ENCODE measurements at regions not wholly inside any gene's neighbourhood (a gene's known extent, or its start where the extent isn't known, plus 50 kb on each side); places are given as distances from the start of the nearest gene placed in this dataset.
"Not testable (repeated sequence)": the region's sequence is repeated elsewhere in the genome, so short reads cannot be mapped to it uniquely, and the experiment has no call there.

DNA sequence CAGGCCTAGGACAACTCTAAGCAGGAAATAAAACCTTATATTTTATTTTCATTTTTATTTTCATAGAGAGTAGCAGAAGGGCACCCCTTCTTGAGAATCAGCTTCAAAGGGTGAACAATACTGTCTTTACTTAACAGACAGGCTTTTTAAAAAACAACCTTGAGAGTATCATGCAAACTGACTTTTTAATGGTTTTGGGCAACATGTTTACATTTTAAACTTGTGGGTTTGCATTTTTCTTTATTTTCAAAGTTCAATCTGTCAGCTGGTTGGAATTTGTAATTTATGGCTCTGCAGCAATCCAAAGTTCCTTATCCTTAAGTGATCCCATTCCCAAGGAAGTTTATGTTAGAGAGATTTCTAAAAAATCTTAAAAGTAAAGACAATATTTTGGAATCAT is 392.3 kb upstream of the ADAMTS5 start:
- no peak for DNase-seq (ENCODE audit: low read depth in 4 of 4, low spot score in 3 of 4)

DNA sequence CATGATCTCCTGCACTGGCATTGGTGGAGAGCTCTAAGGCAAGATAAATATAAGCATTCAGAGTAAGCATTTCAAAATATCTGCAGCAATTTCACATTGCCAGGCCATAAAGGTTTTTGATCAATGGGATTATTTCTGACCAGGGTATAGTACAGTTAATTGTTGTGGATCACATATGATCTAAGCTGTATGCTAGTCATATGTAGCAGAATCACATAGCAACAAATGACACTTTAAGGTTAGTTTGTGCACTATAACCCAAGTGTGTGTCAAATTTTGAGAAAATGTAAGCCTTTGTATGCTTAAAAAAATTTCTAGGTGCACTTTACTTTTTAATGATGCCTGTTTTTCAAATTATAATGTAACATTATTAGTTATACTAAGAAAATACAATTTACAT is 386.0 kb upstream of the ADAMTS5 start:
- DNase-seq (ENCODE audit: low read depth in 4 of 4, low spot score in 3 of 4), result no peak

DNA sequence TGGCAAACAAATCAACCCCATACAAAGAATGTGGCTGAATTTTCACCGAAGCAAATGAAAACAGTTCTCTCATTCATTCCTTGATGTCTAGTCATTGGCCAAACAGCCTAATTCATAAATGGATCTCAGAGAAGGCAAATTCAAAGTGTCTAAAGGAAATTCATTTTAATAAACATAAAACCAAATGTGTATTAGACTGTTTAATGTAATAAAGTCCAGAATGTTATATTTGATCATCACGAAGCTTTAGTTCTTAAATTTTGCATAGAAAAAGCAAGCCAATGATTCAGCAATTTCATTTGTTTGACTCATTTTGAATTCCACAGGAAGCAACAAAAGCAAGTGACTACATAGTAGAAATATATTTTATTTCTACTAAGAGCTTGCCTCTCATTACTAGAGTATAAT is 379.2 kb upstream of the ADAMTS5 start:
- no peak for DNase-seq (ENCODE audit: low read depth in 4 of 4, low spot score in 3 of 4)

DNA sequence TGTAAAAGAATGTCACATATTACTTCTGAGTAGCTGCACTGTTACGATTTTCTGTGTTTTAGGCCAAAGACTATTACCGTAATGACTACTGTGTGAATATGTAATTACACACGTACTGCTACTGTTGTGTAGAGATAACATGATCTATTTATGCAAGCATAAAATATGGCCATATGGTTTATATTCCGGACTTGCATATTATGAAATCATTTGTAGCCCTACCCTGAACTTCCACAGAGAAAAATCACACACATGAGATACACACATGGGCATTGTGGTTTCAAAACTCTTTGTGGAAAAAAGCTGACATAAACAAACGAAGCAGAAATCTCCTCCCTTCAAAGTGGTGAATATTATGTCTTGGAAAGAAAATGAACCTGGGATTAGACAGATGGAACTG is 373.0 kb upstream of the ADAMTS5 start:
- no peak for DNase-seq (ENCODE audit: low read depth in 4 of 4, low spot score in 3 of 4)

DNA sequence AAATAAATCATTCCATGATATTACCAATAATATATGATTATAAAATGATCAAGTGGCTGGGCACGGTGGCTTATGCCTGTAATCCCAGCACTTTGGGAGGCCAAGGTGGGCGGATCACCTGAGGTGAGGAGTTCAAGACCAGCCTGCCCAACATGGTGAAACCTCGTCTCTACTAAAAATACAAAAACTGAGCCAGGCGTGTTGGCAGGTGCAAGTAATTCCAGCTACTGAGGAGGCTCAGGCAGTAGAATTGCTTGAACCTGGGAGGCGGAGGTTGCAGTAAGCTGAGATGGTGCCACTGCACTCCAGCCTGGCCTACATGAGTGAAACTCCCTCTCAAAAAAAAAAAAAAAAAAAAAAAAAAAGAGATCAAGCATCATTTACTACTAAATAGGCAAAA is 371.1 kb upstream of the ADAMTS5 start:
- DNase-seq (ENCODE audit: low read depth in 4 of 4, low spot score in 3 of 4), result not testable (repeated sequence)

DNA sequence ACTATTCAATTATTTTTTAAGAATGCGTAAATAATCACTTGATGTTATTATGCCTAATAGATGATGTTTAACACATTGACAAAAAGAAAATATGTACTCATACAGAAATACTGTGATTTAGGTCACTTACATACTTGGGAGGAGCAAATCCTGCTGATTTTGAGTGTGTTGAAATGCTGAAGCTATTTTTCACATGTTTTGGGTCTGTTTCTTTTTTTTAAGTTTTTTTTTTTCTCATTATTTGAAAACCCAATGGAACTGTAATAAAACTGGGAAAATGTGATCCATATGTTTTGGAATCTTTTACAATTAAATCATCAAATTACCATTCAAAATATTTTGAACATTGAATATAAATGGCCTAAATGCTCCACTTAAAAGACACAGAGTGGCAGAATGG is 366.2 kb upstream of the ADAMTS5 start:
- no peak for DNase-seq (ENCODE audit: low read depth in 4 of 4, low spot score in 3 of 4)

DNA sequence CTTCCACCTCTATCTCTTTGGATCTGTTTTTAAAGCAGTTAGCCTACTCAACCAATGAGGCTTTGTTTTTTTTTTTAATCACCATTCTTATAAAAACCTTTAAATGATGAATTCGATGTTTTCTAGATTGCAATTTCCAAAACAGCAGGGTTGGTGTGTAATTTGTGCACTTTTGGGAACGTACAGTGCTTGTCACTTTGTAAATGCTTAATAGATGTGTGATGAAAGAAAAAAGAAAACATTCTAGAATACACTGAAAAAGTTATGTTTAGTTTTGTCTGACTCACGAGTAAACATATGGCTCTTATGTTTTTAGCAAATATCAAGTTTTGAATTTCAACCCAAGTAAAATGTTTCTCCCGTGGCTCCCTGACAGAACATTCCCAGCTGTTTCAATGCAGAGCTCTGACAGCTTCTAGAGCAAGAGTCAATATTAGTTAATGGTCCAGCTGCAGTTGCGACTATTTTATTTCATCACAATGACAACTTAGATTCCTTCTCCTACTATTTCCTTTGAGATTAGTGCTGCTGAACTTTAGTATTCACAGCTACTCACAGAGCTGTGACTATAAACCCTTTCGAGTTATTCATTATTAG is 362.5 kb upstream of the ADAMTS5 start:
- DNase-seq (ENCODE audit: low read depth in 4 of 4, low spot score in 3 of 4), result peak in 3 of 4 donors; percentile 47 to 57 (median 47)

DNA sequence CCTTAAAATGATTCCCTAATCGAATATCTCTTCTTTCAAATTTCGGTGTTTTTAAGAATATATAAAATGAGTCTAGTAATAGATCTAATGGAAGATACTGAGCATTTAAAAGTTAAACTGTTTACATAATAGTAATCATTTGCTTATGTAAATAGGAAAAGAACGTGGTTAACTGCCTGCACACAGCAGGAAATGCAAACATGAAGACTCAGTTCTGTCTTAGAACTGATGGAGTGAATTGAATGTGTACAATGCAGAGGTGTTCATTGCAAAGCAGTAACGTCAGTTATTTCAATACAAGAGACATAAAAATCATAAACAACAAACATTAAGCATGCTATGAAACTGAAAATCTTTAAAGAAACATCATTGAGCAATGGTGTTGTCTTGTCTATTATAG is 359.4 kb upstream of the ADAMTS5 start:
- DNase-seq (ENCODE audit: low read depth in 4 of 4, low spot score in 3 of 4), result no peak

DNA sequence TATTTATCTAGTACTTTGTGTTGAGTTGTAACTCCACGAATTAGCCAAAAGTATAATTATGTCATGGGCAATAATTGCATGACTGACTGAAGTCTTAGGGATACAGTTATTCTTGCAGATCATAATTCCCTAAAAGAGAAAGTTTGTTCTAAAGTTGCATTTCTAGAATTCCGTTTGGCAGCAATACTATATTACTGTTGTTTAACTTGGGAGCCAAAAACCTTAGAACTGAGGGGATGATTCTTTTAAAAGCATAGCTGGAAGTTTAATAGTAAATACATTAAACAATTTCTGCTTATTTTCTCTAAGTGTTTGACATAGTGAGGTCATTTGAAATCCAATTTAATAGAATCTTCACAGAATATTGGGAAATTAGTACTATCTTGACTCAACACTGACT is 356.4 kb upstream of the ADAMTS5 start:
- no peak for DNase-seq (ENCODE audit: low read depth in 4 of 4, low spot score in 3 of 4)

DNA sequence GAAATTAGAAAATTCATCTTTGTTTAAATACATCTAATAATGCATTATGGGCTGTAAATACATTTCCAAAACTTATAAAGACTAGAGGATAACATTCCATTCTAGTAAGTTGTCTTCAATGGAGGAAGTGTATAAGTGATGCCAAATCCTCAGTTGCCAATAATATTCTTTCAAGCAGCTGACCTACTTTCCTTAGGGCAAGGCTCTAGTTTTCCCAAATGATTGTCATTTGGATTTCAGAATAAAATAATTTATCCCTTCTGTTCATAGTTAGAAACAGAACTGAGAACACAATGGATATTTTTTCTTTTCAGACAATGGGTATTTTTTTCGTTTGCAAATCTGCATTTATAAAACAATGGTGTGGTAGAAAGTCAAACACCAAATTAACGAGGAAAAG is 354.9 kb upstream of the ADAMTS5 start:
- DNase-seq (ENCODE audit: low read depth in 4 of 4, low spot score in 3 of 4), result no peak

DNA sequence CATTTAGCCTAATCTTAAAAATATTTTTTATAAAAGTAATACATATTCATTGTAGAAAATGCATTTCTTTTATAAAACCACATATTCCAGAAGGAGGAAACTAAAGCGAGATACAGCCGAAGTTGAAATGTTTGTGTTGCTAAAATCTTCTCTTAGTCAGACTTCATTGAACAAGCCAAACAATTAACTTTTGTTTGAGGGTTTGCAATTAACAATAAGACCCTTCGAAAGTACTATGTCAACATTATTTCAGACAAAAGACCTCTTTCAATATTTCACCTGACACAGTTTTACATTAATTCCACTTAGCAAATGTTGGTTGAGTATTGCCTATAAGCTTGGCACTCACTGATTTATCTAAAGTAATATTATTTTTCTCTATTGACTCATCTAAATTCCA is 354.0 kb upstream of the ADAMTS5 start:
- no peak for DNase-seq (ENCODE audit: low read depth in 4 of 4, low spot score in 3 of 4)

DNA sequence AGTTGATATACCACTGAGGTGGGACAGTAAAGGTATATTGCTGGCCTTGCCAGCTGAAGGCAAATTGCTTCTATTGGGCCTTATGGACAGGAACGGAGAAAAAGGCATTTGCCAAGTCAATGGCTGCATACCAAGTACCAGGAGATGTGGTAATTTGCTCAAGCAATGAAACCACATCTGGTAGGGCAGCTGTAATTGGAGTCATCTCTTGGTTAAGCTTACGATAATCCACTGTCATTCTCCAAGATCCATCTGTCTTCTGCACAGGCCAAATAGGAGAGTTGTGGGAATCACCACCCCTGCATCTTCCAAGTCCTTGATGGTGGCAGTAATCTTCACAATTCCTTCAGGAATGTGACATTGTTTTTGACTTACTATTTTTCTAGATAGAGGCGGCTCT is 350.7 kb upstream of the ADAMTS5 start:
- not testable (repeated sequence) for DNase-seq (ENCODE audit: low read depth in 4 of 4, low spot score in 3 of 4)

DNA sequence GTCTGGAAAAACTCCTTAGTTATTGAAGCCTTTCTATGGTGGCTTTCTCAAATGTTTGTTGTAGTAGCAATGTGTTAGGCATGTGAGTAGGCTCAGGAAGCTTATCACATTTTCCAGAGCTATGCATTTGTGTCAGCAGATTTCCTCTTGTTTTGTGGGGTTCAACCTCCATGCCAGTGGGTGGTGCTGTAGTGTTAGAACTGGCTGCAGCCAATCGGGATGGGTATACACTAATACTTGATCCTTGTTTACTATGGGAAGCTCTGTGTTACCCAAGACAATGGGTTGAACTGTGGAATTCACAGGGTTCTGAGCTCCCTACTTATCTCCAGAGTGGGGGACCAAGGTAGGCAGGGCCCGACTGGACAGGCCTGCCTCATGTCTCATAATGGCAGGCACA is 348.5 kb upstream of the ADAMTS5 start:
- DNase-seq (ENCODE audit: low read depth in 4 of 4, low spot score in 3 of 4), result no peak

DNA sequence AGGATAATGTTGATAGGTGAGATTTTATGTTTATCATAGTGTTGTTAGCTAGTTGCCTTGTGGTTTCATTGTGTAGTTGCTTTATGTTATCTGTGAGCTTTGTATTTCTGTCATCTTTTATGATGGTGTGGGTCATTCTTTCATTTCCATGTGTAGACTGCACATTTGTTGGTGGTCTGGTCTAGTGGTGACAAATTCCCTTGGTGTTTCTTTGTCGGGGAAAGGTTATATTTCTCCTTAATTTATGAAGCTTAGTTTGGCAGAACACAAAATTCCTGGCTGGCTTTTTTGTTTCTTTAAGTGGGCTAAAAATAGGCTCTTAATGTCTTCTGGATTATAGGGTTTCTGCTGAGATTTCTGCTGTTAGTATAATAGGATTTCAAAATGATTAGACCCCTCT is 347.2 kb upstream of the ADAMTS5 start:
- no peak for DNase-seq (ENCODE audit: low read depth in 4 of 4, low spot score in 3 of 4)

DNA sequence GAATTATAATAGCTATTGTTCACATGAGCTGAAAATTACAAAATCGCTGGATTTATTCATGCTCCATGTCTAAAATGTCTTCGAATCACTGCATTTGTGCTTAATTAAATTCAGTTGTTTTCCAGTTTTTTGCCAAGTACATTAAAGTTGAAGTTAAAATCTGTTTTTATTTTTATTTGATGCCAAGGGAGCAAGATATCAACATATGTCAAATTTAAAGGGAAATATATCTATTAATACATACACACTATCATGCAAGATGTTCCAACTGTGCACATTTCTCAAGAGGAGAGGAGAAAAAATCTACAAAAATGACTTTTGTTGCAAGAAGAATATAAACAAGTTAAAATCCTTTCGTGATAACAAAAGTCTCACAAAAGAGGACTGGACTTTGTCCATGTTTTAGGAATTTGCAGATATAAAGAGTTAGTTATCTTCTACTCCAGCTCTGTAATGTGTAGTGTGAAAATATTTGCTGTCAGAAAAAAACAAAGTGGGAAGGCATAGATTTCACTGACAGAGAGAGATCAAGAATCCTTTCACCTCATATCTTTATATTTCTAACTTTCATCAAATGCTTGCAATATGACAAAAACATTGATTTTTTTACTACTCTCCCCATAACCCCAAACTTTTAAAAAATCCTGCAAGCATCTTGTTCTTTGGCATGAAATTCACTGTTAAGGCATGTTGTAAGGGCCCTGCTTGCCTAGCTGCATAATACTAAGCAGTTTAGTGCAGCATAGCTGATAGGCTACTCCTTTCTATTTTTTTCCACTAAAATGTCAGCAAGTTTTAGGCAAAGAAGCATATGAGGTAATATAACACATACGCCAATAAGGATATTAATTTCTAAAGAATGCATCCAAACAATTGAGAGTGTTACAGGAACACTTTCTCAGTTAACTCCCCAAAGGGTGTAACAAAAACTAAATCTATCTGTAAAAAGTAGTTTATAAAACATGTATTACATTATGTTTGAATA is 340.2 kb upstream of the ADAMTS5 start:
- peak in 2 of 4 donors; percentile 35 to 45 for DNase-seq (ENCODE audit: low read depth in 4 of 4, low spot score in 3 of 4)

DNA sequence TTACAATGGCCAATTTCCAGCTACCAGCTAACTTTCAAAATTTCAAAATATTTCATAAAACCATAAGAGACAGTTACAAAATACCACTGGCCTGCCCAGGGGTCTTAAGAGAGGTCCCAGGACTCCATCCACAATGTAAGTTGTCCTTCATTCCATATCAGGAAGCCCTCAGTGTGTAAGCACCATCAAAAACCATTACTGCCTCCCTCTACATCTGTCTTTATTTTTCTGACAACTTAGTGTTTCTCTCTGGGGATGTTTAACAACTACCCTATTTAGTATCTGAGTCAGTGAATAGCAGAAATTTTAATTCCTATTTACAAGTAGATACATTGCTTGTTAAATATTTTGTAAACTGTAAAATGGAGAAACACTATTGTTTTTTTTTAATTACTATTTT is 339.3 kb upstream of the ADAMTS5 start:
- DNase-seq (ENCODE audit: low read depth in 4 of 4, low spot score in 3 of 4), result no peak

DNA sequence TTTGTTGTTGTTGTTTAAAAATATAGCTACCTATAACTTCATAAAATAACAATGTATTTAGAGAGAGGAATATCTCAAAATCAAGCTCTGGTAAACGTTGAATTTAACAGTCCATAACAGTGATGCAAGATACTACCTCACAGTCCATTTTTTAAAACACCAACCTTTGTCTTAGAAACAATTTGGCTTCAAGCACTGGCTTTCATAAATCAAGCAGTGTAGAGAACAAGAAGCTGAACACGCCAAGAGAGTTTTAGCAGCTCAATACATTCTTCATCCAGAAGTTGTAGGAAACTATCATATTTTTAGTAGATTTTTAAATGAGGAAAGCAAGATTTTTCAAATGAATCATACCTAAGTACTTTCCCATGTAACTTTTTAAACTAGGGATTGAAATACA is 334.3 kb upstream of the ADAMTS5 start:
- DNase-seq (ENCODE audit: low read depth in 4 of 4, low spot score in 3 of 4), result no peak

DNA sequence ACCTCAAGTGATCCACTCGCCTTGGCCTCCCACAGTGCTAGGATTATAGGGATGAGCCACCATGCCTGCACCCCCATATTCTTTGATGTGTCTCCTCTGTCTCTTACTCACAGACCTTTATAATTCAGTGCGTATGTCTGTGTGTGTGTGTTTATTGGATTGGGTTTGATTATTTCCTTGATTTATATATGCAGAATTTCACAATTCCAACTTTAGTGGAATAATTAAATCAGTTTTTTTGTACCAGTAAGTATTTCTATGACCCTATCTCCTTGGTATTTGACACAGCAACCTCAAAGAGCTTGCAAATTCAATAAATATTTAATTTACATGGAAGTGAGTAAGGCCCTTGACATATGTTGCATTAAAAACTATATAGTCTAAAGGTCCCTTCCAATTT is 333.9 kb upstream of the ADAMTS5 start:
- no peak for DNase-seq (ENCODE audit: low read depth in 4 of 4, low spot score in 3 of 4)

DNA sequence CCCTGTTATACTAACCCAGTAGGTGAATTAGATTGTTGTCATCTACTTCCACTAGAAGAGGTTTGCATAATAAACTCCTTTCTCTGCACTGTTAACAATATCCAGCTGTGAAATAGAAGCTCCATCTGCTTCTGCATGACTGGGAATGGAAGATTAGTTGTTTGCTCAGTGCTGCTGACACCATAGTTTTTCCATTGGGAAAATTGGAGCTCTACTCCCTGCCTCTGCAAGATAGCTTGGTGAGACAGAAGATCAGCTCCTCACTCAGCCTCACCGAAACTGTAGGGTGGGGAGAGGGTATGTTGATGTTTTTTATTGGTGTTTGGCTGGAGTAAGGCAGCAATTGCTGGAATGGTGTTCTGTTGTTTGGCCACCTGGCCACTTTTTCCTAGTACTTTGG is 331.6 kb upstream of the ADAMTS5 start:
- no peak for DNase-seq (ENCODE audit: low read depth in 4 of 4, low spot score in 3 of 4)

DNA sequence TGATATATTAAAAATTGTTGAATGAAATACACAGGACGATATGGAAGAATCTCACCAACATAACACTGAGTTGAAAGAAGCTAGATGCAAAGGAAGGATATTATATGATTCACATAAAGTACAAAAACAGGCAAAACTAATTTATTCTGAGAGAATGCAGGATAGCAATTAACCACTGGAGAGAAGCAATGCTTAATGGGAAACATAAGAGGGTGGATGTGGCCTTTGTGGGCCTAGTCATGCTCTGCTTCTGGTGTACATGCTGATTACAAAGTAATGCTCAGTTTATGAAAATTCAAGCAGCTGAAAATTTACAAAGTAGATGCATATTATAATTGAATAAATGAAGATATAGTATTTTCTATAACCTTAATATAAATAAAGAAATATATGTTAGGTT is 326.4 kb upstream of the ADAMTS5 start:
- no peak for DNase-seq (ENCODE audit: low read depth in 4 of 4, low spot score in 3 of 4)

DNA sequence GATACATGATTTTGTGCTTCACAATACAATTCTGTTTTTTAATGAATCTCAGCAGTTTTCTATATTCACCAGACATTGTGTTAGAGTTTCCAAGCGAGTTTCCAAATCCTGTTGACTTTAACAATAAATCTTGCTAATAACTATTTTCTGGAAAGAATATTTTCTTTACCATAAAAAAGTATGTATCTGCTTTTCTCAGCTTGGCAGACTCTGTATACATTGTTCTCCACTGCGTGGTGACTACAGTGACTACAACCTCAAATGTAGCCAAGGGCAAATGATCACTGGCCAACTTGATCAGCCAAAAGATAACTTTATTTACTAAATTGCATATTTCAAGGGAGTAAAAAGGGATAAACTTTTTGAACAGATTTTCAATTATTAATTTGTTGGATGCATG is 325.9 kb upstream of the ADAMTS5 start:
- DNase-seq (ENCODE audit: low read depth in 4 of 4, low spot score in 3 of 4), result no peak

DNA sequence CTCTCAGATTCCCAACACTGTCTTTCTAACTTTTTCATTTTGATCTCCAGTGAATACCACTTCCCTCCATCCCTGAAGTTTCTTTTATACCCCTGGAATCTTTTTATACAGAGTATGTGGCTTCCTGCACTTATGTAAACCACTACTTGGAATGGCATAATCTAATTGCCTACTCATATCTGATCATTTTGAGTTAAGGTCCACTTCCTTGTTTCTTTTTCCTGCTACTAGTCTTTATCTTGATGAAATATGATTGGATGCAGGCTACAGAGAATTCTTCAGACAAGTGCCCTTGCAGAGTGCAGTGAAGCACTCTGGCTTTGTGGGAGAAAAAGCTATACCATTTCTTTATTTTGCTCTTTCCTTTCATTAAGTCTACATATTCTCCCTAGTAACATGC is 325.3 kb upstream of the ADAMTS5 start:
- DNase-seq (ENCODE audit: low read depth in 4 of 4, low spot score in 3 of 4), result no peak
